GM12874 (cell line): ENCODE measurements at regions not wholly inside any gene's neighbourhood (a gene's known extent, or its start where the extent isn't known, plus 50 kb on each side); places are given as distances from the start of the nearest gene placed in this dataset.

ENCODE experiments used
- TF ChIP-seq, protein P1 (sequence below): IDR thresholded peaks from 2 replicates; pipeline ENCODE4 v1.5.1; 2011; ENCODE audit warnings: low read depth, mild to moderate bottlenecking, control low read depth, low read length, moderate library complexity; ENCODE audit not compliant: insufficient read depth

DNA sequence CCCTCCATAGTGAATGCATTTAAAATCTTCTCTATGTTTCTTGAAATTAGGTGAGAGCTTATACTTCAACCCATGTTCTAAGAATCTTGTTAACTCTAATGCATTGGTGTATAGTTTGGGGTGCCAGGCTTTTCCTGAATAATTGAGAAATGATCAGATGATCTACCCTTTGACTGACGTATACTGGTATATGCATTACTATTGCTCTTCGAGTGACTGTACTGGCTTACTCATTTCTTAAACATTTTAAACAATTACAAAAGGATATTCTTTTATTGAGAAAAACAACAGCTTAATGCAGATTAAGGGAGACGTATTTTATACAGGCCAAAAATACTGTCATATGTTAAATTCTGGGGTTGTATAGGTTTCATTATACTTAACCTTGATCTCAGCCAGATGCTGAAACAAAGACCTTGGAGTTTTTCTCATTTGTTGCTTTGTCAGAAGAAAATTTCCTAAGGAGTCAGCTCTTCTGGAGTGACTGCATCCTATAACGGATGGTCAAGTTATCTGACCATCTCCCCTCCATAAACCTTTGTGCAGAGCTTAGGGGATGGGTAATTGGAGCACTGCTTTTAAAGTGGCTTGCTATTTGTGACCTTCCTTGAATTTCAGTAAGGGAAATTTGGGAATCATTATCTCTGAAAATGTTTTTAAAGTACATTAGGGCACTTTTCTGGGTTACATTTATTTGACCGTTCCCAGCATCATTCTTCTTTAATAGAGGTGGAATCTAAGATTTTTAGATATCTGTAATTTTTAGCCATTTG is 507.6 kb downstream of the PCNX1 start:
- TF ChIP-seq, protein P1, sequence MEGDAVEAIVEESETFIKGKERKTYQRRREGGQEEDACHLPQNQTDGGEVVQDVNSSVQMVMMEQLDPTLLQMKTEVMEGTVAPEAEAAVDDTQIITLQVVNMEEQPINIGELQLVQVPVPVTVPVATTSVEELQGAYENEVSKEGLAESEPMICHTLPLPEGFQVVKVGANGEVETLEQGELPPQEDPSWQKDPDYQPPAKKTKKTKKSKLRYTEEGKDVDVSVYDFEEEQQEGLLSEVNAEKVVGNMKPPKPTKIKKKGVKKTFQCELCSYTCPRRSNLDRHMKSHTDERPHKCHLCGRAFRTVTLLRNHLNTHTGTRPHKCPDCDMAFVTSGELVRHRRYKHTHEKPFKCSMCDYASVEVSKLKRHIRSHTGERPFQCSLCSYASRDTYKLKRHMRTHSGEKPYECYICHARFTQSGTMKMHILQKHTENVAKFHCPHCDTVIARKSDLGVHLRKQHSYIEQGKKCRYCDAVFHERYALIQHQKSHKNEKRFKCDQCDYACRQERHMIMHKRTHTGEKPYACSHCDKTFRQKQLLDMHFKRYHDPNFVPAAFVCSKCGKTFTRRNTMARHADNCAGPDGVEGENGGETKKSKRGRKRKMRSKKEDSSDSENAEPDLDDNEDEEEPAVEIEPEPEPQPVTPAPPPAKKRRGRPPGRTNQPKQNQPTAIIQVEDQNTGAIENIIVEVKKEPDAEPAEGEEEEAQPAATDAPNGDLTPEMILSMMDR = no peak

DNA sequence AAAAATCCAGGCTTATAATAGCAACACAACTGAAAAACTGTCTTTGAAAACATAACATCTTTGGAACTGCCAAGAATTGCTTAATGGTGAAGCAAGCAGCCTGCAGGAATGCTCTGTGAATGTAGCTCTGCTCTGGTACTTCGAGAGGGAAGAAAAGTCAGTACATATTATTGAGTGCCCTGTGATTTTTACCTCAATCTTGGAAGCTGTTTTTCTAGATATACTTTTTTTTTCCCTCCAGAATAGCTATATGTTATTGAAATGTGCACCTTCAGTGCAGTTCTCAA is 508.1 kb downstream of the PCNX1 start:
- TF ChIP-seq, protein P1 = no peak

DNA sequence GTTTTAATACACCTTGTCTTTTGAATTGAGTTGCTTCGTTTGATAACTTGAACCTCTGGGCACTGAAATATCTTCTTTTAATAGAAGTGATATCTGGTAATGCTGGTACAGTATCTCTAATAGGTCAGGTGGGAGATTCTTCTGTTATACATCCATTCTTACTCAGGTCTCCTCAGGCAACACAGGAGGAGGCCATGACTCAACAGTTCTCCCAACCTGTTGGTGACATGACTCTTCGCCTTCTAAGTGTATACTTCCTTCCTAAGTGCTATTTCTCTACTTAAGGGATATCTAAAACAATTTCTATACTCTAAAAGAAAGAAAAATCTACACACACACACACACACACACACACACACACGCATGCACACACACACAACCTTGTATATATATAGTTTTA is 509.1 kb downstream of the PCNX1 start:
- TF ChIP-seq, protein P1 = no peak

DNA sequence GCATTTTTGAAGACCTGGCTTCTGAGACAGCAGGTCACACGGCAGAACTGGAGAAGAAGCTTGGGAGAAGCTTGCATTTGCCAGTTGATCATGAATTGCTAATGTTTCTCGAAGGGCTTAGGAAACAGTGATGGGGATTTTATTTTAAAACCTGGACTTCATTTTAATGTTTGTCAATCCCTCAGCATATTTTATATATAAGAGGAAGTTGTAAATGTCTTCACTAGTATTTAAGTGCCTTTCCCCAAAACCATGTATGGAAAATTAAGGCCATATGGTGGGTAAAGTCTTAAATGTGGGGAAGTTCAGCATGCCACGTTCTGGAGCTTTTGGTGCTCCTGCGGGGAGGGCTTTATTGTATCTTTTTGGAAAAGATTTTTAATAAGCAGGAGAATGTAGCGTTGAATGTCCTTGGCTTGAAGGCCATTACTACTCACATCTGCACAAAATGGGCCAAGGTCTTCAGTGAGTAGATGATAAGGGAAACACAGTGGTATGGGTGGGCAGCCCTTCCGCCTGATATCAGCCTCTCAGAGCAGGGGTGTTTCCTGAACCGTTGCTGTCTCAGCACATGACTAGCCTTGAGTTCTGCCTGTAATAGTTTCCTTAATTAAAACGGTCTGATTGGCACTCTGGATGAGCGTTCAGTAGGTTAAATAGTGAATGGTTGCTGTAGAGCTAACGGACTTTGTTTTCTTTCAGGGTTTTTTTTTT is 511.4 kb downstream of the PCNX1 start:
- TF ChIP-seq, protein P1 = no peak

DNA sequence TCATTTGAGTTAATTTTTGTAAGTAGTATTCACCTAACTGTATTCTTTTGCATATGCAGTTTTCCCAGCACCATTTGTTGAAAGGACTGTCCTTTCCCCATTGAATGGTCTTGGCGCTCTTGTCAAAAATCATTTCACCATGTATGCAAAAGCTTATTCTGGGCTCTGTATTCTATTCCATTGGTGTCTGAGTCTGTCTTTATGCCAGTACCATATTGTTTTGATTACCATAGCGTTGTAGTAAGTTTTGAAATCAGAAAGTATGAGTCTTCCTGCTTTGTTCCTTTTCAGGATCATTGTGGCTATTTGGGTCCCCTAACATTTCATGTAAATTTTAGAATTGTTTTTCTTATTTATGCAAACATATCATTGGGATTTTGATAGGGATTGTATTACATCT is 508.7 kb upstream of the RGS6 start:
- TF ChIP-seq, protein P1 = no peak

DNA sequence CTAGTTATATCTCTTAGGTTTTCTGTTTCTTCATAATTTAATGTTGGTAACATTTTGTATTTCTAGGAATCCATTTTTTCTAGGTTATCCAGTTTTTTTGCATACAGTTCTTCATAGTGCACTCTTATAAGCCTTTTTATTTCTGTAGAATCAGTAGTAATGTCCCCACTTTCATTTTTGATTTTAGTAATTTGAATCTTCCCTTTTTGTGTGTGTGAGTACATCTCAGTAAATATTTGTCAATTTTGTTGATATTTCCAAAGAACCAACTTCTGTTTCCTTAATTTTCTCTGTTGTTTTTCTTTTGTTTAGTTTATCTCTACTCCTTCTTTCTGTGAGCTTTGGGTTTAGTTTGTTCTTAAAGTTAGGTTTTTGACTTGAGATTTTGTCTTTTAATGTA is 507.3 kb upstream of the RGS6 start:
- TF ChIP-seq, protein P1 = no peak

DNA sequence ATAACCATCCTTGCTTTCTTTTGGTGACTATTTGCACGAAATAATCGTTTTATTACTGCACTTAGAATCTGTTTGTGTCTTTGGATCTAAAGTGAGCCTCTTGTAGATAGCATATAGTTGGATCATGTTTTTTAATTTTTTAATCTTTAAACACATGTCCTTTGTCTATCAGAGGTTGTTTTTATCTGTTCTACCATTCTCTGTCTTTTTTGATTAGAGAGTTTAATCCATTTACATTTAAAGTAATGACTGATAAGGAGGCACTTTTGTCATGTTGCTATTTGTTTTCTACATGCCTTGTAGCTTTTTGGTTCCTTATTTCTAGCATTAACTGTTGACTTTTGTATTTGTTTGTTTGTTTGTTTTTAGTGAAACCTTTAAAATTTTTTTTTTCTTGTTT is 506.2 kb upstream of the RGS6 start:
- TF ChIP-seq, protein P1 = no peak
